IMR-90 (cell line): ENCODE measurements at regions not wholly inside any gene's neighbourhood (a gene's known extent, or its start where the extent isn't known, plus 50 kb on each side); places are given as distances from the start of the nearest gene placed in this dataset.

Source experiments
- ATAC-seq: fragments of 200-7000 bp; cut with Tn5 transposase; 2 replicates; pipeline ENCODE4 v1.9.1; 2020; ENCODE audit warnings: low read depth, mild to moderate bottlenecking, moderate library complexity
- BruUV-seq: library from RNA; stranded (reverse); fragments of 400-500 nt; replicated peaks from 2 replicates; lab custom pipeline; 2021; lab: Mats Ljungman, UMichigan
- CTCF ChIA-PET: fragments of 300-600 bp; formaldehyde crosslinking; extraction: SDS; loops from one replicate; lab custom pipeline; 2021; ENCODE audit warnings: antibody characterized with exemption; lab: Yijun Ruan, JAX
- POLR2A ChIA-PET: fragments of 300-600 bp; sonication (Branson Sonifier 250); formaldehyde crosslinking; loops from one replicate; lab custom pipeline; 2022; ENCODE audit warnings: antibody characterized with exemption; ENCODE audit not compliant: unreplicated experiment; lab: Charles Lee
- DNase-seq: peaks from one replicate; pipeline ENCODE4 v3.0.0; 2013
- H2AFZ ChIP-seq: replicated peaks from 2 replicates; pipeline ENCODE3; 2013; ENCODE audit warnings: low read length, mild to moderate bottlenecking; ENCODE audit not compliant: poor library complexity
- H2AK5ac ChIP-seq: 2 replicates; pipeline ENCODE4 v1.6.1; 2013; ENCODE audit warnings: low read depth, low read length, inconsistent platforms
- H2AK9ac ChIP-seq: replicated peaks from 2 replicates; pipeline ENCODE3; 2013; ENCODE audit warnings: mild to moderate bottlenecking, low read depth, low read length, moderate library complexity; ENCODE audit not compliant: poor library complexity
- H2BK120ac ChIP-seq: 2 replicates; pipeline ENCODE4 v1.6.1; 2013; ENCODE audit warnings: low read depth, low read length, inconsistent platforms
- H2BK15ac ChIP-seq: 3 replicates; pipeline ENCODE4 v1.6.1; 2013; ENCODE audit warnings: low read depth, low read length, inconsistent platforms
- H2BK20ac ChIP-seq: 2 replicates; pipeline ENCODE4 v1.6.1; 2013; ENCODE audit warnings: low read depth, mild to moderate bottlenecking, inconsistent platforms, low read length, moderate library complexity
- H2BK5ac ChIP-seq: 2 replicates; pipeline ENCODE4 v1.6.1; 2013; ENCODE audit warnings: mild to moderate bottlenecking, low read depth, low read length, inconsistent platforms; ENCODE audit not compliant: poor library complexity, severe bottlenecking
- H3K14ac ChIP-seq: replicated peaks from 2 replicates; pipeline ENCODE4 v1.6.1; 2013; ENCODE audit warnings: low read depth, low read length, inconsistent platforms
- H3K18ac ChIP-seq: 2 replicates; pipeline ENCODE4 v1.6.1; 2013; ENCODE audit warnings: low read depth, low read length, control low read depth
- H3K23ac ChIP-seq: 2 replicates; pipeline ENCODE4 v1.6.1; 2013; ENCODE audit warnings: low read depth, low read length, inconsistent platforms
- H3K27ac ChIP-seq: 2 replicates; pipeline ENCODE4 v1.5.1; 2013; ENCODE audit warnings: mild to moderate bottlenecking, control low read depth, low read length; ENCODE audit not compliant: insufficient read depth
- H3K27me3 ChIP-seq: 2 replicates; pipeline ENCODE4 v1.6.1; 2013; ENCODE audit warnings: low read length; ENCODE audit not compliant: control insufficient read depth, insufficient read depth
- H3K36me3 ChIP-seq: 2 replicates; pipeline ENCODE4 v1.6.1; 2013; ENCODE audit warnings: low read length, mixed read lengths; ENCODE audit not compliant: control insufficient read depth, insufficient read depth
- H3K4ac ChIP-seq: 2 replicates; pipeline ENCODE4 v1.6.1; 2013; ENCODE audit warnings: low read depth, low read length, inconsistent platforms
- H3K4me1 ChIP-seq: 2 replicates; pipeline ENCODE4 v1.6.1; 2013; ENCODE audit warnings: low read length, mixed read lengths; ENCODE audit not compliant: control insufficient read depth, insufficient read depth
- H3K4me2 ChIP-seq: 2 replicates; pipeline ENCODE4 v1.6.1; 2013; ENCODE audit warnings: low read depth, mild to moderate bottlenecking, control low read depth, low read length, moderate library complexity
- H3K4me3 ChIP-seq: 2 replicates; pipeline ENCODE4 v1.5.1; 2013; ENCODE audit warnings: low read depth, mild to moderate bottlenecking, control low read depth, low read length, moderate library complexity; ENCODE audit not compliant: insufficient read depth
- H3K56ac ChIP-seq: 2 replicates; pipeline ENCODE4 v1.6.1; 2013; ENCODE audit warnings: low read length, inconsistent platforms; ENCODE audit not compliant: insufficient read depth; ENCODE audit errors: extremely low read depth
- H3K79me1 ChIP-seq, 2 experiments: 2 replicates each; pipeline ENCODE4 v1.6.1; 2013; ENCODE audit warnings: low read length in 2 of 2, inconsistent platforms in 1 of 2, low read depth in 1 of 2
- H3K9ac ChIP-seq: 2 replicates; pipeline ENCODE4 v1.6.1; 2013; ENCODE audit warnings: low read depth, low read length, control low read depth
- H3K9me1 ChIP-seq: 2 replicates; pipeline ENCODE4 v1.6.1; 2013; ENCODE audit warnings: low read length, inconsistent platforms; ENCODE audit not compliant: insufficient read depth
- H3K9me3 ChIP-seq: 2 replicates; pipeline ENCODE4 v1.6.1; 2013; ENCODE audit warnings: low read length; ENCODE audit not compliant: control insufficient read depth, insufficient read depth
- H4K20me1 ChIP-seq: 2 replicates; pipeline ENCODE4 v1.6.1; 2013; ENCODE audit warnings: low read length, inconsistent platforms; ENCODE audit not compliant: insufficient read depth
- H4K5ac ChIP-seq: 2 replicates; pipeline ENCODE4 v1.6.1; 2013; ENCODE audit warnings: mild to moderate bottlenecking, low read depth, low read length, control low read depth
- H4K8ac ChIP-seq, 2 experiments: 2 replicates each; pipeline ENCODE4 v1.6.1; 2013; ENCODE audit warnings: low read depth in 2 of 2, low read length in 2 of 2, control low read depth in 1 of 2, inconsistent platforms in 1 of 2
- H4K91ac ChIP-seq: 2 replicates; pipeline ENCODE4 v1.6.1; 2013; ENCODE audit warnings: low read depth, low read length, inconsistent platforms; ENCODE audit not compliant: insufficient read depth
- BHLHE40 ChIP-seq: fragments of 150-350 bp; IDR thresholded peaks from 2 replicates; pipeline ENCODE4 v1.6.1; 2016; ENCODE audit warnings: mild to moderate bottlenecking, low read depth, low read length
- FOS ChIP-seq: fragments of 150-350 bp; IDR thresholded peaks from 2 replicates; pipeline ENCODE4 v1.6.1; 2016; ENCODE audit warnings: low read depth, low read length
- MAFK ChIP-seq: IDR thresholded peaks from 2 replicates; pipeline ENCODE4 v1.6.1; 2012; ENCODE audit warnings: low read depth, low read length, improper control_type of control experiment
- MAZ ChIP-seq: IDR thresholded peaks from 2 replicates; pipeline ENCODE4 v1.6.1; 2012; ENCODE audit warnings: low read depth, mild to moderate bottlenecking, low read length, improper control_type of control experiment, moderate library complexity, borderline replicate concordance
- MXI1 ChIP-seq: IDR thresholded peaks from 2 replicates; pipeline ENCODE4 v1.6.1; 2012; ENCODE audit warnings: low read depth, mild to moderate bottlenecking, low read length, moderate library complexity, borderline replicate concordance
- USF2 ChIP-seq: fragments of 150-350 bp; IDR thresholded peaks from 2 replicates; pipeline ENCODE4 v1.6.1; 2017; ENCODE audit warnings: mild to moderate bottlenecking, antibody characterized with exemption, low read length, low read depth
- dilution Hi-C: fragments of 300-500 bp; cut with HindIII; formaldehyde crosslinking; loops from one replicate; pipeline ENCODE4 v1.14.3; 2018; ENCODE audit warnings: low sequenced_read_pairs; ENCODE audit not compliant: unreplicated experiment
- in situ Hi-C: fragments of 300-500 bp; cut with MboI; formaldehyde crosslinking; loops from 3 replicates; pipeline ENCODE4 v1.14.3; 2019; ENCODE audit warnings: low sequenced_read_pairs, inconsistent platforms, mixed read lengths
- intact Hi-C: fragments of 100-400 bp; cut with micrococcal nuclease; formaldehyde crosslinking; loops from 2 replicates; pipeline ENCODE4 v1.10.0; 2022
- TF ChIP-seq, protein P1 (sequence below): conservative IDR thresholded peaks from 2 replicates; pipeline ENCODE4 v1.5.1; 2012; ENCODE audit warnings: mild to moderate bottlenecking, low read depth, low read length, improper control_type of control experiment

DNA sequence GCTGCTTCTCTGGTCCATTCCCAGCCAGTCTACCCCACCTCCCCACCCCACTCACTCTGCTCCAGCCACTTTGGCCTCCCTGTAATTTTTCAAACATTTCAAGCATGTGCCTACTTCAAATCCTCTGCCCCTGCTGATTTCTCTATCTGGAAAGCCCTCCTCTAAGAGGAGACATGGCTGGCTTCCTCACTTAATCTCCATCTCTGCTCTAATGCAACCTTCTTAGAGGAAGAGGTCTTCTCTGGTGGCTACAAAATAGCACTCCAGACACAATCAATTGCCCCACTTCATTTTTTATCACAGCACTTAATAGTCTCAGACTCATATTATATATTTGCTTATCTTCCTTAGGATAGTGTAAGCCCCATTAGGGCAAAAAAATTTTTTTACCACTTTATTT is 161.1 kb upstream of the SLC39A10 start:
- no peaks in the 10 kb centered on the region for H3K9me1 ChIP-seq
- no peak overlapping the region for H2BK15ac ChIP-seq
- TF ChIP-seq BHLHE40 (no peak), USF2 (no peak), MAFK (no peak), MXI1 (no peak), MAZ (no peak), FOS (no peak)
- TF ChIP-seq, protein P1, sequence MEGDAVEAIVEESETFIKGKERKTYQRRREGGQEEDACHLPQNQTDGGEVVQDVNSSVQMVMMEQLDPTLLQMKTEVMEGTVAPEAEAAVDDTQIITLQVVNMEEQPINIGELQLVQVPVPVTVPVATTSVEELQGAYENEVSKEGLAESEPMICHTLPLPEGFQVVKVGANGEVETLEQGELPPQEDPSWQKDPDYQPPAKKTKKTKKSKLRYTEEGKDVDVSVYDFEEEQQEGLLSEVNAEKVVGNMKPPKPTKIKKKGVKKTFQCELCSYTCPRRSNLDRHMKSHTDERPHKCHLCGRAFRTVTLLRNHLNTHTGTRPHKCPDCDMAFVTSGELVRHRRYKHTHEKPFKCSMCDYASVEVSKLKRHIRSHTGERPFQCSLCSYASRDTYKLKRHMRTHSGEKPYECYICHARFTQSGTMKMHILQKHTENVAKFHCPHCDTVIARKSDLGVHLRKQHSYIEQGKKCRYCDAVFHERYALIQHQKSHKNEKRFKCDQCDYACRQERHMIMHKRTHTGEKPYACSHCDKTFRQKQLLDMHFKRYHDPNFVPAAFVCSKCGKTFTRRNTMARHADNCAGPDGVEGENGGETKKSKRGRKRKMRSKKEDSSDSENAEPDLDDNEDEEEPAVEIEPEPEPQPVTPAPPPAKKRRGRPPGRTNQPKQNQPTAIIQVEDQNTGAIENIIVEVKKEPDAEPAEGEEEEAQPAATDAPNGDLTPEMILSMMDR, result no peak
- no peak overlapping the region for H3K56ac ChIP-seq
- H4K20me1 ChIP-seq, result no peaks in the 10 kb centered on the region
- H3K27ac ChIP-seq, result no peak overlapping the region
- no peak overlapping the region for H2BK20ac ChIP-seq
- no peak overlapping the region for H3K4me3 ChIP-seq
- H3K36me3 ChIP-seq, result no peaks in the 10 kb centered on the region
- H3K18ac ChIP-seq, result no peak overlapping the region
- POLR2A ChIA-PET, result no interaction called here
- ATAC-seq (no peak), DNase-seq (no peak)
- no peak overlapping the region for H3K4me2 ChIP-seq
- H2BK120ac ChIP-seq, result no peak overlapping the region
- no peak overlapping the region for H3K23ac ChIP-seq
- dilution Hi-C loops, result no loop called here
- H3K14ac ChIP-seq, result no peak overlapping the region
- no peak overlapping the region for H3K9ac ChIP-seq
- no TSS peak for BruUV-seq
- no peaks in the 10 kb centered on the region for H3K79me1 ChIP-seq
- in situ Hi-C loops, result no loop called here
- H3K9me3 ChIP-seq, result no peaks in the 10 kb centered on the region
- H3K4me1 ChIP-seq, result 0 out of 2 replicates have a peak, but pooled peaks cover 2% of the 10 kb centered on the region
- no peak overlapping the region for H2AK9ac ChIP-seq
- H4K91ac ChIP-seq, result no peak overlapping the region
- intact Hi-C loops, result loop anchor here (5.0 kb wide), 1 partner anchor 116 kb away; no protein-coding TSS in a partner anchor
- CTCF ChIA-PET, result no interaction called here
- H4K8ac ChIP-seq, result no peak overlapping the region
- H2AK5ac ChIP-seq, result no peak overlapping the region
- H2BK5ac ChIP-seq, result no peak overlapping the region
- no peaks in the 10 kb centered on the region for H3K27me3 ChIP-seq
- H4K5ac ChIP-seq, result no peak overlapping the region
- H3K4ac ChIP-seq, result no peak overlapping the region
- no peak overlapping the region for H2AFZ ChIP-seq
